ENCODE measurements at regions not wholly inside any gene's neighbourhood (a gene's known extent, or its start where the extent isn't known, plus 50 kb on each side); places are given as distances from the start of the nearest gene placed in this dataset.

DNA sequence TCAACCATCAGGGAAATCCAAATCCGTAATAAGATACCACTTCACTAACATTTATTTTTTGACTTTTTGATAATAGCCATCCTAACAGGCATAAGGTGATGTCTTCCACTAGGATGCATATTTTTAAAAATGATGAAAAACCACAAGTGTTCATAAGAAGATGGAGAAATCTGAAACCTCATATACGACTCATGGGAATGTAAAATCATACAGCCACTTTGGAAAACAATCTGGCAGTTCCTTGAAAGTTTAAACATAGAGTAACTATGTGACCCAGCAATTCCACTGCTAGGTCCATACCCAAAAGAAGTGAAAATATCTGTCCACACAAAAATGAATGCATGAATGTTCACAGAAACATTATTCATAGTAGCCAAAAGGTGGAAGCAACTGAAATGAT lies 431.0 kb downstream of the ENC1 start:
- DNase-seq: no peak

DNA sequence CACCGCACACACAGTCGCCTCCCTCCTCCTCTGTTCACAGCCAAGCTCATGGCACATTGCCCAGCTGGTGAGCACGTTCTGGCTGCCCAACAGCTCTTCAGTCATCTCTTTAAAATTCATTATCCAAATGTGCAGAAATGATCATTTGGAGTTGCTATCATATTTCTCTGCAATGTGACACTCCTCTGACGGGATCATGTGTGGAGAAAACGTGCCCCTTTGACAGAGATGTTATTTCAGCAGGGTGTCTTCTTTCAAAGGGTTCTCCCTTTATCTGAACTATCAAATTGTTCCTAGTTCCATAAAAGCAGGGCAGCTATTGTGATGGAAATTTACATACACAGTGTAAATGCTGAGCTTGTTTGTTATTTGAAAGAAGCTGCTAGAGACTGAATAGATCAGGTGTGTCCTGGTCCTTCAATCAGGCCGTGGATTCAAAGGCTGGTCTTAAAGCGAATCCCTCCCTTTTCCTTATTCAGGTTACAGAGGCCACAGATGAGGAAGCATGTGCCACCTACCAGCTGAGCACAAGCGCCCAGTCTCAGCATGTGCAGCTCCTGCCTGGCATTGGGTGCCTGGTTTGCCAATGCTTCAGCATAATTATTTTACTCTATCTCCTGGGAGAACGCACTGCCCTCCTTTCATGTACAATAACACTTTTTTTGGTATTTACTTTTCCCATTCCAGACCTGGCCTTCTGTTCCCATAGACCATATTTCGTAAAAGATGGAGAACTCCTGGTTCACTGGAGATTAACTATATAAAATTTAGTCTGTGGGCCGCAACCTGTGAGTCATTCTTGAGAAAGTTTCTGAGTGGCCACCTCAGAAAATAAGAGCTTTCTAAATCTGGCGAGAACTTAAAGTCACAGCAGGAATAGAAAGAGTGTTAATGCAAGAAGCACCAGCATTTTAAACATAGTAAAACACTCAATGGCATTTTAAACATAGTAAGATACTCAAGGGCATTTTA lies 433.7 kb downstream of the ENC1 start:
- DNase-seq: no peak

DNA sequence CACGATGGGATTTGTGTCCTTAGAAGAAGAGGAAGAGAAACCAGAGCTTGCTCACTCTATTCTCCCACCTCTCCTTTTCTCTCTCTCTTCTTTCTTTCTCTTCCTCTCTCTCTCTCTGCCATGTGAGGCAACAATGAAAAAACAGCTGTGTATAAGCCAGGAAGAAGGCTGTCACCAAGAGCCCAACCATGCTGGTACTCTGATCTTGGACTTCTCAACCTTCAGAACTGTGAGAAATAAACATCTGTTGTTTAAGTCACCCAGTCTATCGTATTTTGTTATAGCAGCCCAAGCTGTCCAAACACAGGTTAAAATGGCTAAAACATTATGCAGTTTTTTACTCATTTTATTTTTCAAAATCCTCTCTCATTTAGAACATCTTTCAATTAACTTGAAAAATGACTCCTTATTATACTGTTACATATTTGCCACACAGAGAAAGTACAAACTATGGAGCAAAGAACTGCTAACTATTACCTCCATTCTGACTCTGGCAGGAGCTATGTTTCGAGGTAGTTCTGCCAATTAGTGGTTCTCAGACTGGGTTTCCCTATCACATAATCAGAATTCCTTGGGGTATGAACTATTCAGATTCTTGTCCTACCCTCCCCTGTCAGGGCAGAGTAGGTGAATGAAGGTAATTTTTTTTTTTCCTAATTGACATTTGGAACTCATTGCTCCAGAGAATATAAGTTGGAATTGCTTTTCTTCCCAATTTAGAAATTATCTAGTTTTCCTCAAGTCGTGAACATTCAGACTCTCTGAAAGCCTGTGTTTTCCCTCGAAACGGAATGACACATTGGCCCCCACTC lies 434.6 kb downstream of the ENC1 start:
- DNase-seq: no peak

DNA sequence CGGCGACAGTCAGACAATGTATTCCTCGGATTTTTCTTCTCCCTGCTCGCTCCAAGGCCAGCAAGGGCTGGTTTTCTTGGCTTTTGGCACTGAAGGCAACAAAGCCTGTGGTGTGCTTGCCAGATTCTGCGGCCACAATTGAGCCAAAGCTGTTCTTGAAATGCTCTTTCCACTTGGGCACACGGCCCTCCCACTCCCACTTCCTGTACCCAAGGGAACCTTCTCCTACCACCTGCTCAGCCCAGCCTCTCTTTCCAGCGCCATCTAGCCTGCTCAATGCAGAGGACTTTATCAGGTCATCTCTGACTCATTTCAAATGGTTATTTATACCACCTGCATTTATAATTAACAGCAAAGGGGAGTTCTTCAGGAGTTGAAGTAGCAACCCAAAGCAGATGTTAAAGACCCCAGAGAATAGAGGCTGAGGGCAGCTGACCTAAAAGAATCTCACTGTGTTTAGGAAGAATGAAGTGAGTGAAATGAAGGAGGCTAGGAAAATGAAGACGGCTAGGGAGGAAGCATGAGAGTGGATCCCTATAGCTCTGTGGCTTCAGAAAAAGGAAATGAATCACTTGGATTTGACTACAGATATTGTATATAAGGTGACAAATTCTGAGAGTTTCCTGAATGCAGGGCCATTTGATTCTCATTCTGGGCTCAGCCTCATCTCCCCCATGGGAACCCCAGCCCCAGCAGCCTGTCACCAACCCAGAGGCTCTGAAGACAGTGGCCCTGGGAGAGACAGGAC lies 439.0 kb downstream of the ENC1 start:
- peak; percentile 15 for DNase-seq

DNA sequence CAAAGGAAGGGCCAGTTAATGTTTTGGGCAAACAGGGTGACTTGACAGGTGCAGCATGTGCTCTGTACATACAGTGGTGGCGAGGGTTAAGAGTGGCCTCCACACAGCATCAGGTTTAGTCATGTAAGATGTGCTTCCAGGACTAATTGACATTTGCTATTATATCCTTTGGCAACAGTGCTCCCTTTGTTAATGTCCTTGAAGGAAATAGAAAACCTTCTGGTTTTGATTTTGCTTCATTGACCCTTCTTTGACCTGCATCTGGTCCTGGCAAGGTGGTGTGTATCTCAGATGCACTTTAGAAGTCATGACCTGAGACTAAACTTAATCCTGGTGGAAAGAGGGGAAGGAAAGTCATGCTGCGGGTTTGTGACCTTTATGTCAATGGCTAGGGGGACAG lies 440.0 kb downstream of the ENC1 start:
- no peak for DNase-seq

DNA sequence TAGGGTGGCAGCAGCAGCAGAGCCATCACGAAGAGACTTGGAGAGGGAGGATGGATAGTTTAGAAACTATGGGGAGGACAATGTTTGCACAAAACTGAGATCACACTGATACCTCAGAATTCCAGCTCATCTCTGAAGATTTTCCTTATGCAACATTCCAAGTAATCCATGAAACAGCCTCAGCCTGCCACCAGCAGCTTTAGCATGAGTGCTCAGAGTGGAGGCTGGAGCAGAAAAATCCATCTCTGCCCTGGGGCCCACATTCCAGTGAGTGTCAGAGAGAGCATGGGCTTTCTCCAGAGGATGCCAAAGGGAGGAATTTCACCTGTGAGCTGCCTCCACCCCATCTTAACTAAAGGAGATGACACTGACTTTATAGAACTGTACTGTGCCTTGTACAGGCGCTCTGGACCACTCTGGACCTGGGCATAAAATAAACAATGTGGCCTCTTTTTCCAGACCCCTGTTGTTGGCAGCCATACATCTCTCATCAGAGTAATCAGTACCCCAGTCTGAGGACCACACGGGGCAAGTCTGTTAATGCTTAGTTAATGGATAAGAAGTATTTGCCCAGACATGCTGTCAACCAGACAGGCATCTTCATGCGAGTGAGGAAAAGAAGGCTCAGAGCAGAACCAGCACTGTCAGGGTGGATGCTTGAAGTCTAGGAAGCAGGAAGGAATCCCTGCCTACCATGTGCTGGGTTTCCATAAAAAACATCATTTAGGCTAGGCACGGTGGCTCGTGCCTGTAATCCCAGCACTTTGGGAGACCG lies 440.9 kb downstream of the ENC1 start:
- DNase-seq: no peak

DNA sequence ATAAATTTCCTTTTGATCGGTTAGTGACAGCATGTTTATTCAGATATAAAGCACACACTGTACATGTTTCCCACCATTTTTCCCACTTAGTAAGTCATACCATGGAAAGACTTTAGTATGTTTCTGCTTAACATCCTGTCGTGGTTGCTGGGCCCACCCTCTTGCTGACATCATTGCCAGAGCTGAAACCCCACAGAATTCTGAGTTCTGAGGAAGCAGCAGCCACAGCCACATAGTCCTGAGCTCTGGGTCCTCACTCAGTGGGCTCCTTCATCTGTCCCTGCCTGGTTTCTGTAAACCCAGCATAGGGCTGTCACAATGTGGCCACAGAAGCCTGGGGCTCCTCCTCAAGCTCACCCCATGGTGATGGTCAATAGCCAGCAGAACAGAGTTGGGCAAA lies 441.5 kb downstream of the ENC1 start:
- peak; percentile 19 for DNase-seq

DNA sequence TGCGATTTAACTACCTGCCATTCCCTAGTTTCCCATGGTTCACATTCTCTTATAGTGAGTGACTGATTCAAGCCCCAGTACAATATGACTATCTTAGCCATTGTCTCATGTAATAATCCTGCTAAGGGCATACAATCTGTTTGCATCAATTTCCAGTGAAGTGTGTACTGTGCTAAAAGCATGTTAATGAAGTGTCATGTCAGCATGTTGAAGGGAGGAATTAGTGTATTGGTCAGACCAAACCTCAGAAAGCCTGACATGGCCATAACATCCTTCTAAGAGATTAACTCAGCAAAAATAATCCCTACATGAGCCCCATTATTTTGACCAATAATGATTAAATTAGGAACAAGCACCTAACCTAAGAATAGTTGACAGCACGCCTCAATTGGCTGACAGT lies 442.4 kb downstream of the ENC1 start:
- no peak for DNase-seq

DNA sequence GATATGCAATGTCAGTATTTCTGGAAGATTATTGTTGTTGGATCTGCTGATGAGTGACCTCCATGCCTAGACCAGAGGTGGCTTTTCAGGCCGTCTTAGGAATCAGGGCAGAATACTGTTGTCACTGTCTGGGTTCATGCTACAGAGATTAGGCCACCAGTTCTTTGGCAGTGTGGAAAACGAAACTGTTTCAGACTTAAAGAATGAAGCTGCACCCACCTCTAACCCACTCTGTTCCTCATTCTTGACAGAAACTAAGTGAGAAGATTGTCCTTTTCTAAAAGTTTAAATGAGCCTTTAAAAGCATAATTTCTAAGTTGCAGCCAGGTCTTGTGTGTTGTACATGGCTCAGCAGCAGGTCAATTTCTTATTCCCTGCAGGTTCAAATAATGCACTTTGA lies 444.3 kb downstream of the ENC1 start:
- DNase-seq: no peak

DNA sequence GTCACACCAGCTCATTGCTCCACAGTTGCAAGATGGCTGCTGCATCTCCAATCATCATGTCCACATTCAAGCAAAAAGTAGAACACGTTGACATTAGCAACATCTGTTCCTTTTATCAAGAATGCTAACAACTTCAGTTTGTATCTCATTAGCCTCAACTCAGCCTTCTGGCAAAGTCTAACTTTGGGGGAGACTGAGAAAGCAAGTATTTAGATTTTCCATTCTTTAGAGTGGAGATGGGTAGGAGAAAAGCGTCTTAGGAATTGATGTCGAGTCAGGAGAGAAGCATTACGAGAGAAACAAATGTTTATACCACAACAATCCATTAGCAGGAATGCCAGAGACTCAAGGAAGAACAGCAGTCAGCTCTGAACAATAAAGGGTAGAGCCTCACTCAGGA lies 446.3 kb downstream of the ENC1 start:
- DNase-seq: no peak

DNA sequence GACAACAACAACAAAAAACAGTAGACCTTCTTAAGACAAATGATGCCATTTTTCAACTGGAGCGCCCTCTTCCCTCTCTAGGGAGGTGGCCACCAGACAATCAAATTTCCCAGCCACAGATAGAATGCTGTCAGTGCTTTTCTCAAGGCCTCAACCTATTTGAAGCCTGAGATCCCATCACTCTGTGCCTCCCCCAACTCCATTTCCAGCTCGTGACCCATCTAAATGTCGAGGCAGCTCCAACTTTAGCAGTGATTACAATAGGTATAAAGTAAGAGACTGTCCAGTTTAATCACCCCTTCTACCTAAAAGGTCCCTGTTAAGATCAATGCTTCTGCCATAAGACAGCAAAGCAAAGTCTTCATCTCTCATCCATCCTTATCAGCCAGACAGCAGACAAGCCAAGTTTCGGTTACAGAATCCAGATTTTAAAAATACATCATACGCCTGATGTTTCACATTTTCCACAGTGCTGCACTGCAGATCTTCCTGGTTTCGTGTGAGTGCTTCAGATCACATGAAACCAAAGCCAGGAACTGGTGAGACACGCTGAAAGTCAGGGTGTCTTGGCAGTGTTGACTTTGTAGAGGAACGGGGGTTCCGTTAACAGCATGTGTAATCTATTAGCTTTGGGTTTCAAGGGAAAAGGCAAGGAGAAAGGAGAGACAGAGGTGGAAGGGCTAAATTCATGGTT lies 447.8 kb downstream of the ENC1 start:
- no peak for DNase-seq

DNA sequence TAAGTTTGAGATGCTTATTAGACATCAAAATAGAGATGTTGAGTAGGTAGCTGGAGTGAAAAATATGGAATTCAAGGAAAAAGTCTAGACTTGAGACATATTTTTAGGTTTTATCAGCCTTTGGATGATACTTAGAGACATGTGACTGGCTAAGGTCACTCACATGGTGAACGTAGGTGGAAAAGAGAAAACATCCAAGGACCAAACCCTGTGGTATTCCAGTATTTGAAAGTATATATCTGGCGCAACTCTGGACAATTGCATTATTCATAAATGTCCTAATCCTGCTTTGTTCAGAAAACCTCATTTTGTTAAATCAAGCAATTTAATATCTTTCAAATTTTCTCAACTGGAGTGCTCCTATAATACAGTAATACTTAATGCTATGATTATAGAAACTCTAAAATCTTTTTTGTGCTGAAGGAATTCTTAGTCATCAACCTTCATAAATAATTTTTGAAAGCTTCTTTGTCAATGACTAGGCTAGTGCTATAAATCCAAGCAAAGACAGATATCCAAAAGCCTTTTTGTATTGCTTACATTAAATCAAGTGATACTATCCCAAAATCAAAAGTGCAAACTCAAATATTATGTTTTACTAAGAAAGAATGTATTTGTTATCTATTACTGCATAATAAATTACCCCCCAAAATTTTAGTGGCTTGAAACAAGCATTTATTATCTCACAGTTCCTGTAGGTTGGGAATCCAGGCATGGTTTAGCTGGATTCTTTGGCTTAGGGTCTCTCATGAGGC lies 452.0 kb downstream of the ENC1 start:
- no peak for DNase-seq

DNA sequence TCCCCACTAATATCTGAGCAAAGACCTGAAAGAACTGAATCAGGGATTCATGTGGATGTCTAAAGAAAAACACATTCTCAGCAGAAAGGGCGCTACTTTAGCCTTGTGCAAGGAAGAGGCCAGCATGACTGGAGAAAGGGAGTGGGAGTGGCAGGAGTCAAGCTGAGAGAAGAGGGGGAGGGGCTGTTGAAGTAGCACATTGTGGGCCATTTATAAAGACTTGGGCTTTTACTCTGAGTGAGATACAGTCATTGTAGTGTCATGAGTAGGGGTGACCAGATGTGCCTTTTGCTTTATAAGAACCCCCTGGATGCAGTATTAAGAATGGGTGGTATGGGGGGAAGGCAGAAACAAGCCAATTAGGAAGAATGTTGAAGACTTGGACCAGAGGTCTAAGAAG lies 452.8 kb downstream of the ENC1 start:
- DNase-seq: no peak

DNA sequence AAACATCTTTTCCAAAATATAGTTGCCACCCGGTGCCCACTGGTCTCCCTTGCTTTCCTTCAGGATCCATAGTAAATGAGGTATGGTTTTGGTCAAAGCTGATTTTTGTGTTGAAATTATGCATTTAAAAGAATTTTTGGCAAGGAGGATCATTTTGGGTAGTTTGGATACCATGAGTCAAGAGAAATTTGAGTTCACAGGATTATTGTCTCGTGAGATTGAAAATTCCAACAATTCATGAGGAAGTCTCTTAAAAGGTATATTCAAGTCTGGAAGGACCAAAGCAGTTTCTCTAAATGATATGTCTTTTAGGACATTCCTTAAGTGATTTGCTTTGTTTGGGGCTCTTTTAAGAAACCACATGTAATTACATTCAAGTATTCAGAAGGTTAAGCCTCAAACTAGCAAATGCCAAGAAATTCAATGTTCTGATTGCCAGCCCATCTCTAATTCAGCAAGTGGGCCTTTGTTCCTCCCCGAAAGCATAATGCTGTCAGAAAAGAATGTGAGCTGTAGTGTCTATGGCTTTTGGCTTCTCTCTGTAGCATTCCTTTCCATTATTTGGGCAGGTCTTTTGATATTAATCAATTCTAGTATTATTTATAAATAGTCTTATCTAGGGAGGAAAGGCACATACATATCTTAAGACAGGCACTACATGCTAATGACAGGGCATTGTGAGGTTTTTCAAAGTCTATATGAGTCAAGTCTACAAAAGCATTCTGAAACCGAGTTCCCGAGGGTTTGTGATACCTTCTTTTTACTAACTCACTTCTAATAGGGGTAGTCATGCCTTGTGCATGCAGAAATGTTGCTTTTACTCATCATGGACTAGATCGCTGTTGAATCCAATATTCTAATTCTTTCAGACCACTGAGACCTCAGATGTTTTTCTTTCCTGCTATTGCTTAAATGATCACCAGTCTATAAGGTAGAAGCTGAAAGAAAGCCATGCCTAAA lies 453.9 kb downstream of the ENC1 start:
- no peak for DNase-seq

DNA sequence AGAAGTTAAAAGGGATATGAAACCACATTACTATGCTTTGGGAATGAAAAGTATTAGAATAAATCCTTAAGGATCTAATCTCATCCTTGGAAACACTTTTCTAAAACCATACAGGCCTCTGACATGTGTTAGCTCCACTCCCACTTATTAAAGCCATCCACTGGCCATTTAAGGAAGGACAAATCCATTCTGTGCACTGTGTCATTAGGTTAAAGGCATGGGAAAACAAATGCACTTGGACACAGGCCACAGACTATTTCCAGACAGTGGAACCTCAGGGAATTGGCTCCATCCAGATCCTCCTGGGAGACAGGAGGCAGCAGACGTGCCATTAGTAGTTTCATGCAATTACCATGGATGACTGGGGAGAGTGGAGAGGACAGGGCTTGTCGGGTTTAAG lies 454.9 kb downstream of the ENC1 start:
- DNase-seq: no peak

DNA sequence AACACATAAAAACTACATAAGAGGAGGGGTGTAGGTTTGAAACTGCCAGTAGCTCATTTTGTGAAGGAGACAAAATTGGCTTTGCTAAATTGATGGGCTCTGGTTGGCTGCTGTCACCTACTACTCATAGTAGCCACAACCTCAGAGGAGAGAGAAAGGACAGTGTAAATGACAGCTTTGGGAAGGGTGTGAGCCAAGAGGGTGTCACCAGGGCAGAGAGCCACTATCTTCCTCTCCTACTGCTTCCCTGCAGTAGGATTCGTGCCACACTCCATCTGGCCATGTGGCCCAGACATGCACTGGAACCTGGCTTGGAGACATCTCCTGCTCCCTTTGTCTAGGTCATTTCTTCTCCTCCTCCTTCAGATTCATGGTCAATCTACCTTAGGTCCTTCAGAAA lies 455.9 kb downstream of the ENC1 start:
- DNase-seq: no peak

DNA sequence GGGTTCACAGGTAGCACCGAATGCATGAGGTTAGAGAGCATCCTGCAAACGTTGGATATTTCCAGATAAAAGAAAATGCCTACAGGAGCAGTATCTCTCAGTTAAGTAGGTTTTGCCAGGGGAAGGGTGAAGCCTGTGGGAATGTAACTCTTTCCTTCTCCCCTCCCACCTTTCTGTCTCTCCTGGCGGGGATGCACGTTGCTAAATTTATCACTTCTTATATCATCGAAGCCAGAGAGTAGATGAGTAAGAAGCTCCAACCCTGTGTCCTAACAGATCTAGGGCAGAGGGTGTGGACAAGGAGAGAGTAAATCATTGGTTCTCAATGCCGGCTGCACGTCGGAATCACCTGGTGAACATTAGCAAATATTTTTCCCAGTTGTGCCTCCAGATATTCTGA lies 457.5 kb downstream of the ENC1 start:
- no peak for DNase-seq

DNA sequence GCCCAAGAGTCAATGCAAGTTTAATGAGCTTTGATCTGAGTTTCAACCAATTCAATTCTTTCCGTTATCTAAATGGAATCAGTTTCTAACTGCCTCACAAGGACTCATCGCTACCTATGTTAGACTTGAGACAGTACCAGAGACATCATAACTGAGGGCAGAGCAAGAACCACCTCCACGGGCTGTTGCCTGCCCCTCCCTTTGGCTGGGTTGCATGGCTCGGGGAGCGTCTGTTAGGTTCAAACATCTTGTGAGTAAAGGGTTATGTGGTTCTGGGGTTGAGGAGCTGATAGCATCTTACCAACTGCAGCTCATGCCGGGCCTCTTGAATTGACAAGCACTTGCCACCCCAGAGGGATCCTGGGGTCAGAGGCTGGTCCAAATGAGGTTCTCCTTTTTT lies 457.9 kb downstream of the ENC1 start:
- DNase-seq: peak; percentile 50

DNA sequence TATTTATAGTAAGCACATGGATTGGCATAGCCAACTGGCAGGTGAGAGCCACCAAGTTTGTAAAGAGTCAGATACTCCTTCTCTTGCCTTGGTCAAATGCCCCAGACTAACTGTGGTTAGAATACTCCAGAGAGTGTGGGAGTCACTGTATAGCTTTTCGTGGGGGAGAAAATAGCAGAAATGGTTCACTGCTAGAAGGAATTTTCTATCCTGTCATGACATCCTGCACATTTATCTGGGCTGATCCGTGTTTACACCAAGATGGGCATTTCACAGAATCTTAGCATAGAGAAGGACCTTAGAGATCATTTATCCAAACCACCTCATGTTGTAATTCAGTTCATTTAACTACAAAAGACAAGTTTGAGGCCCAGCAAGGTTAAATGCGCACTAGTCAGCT lies 460.8 kb downstream of the ENC1 start:
- DNase-seq: no peak

DNA sequence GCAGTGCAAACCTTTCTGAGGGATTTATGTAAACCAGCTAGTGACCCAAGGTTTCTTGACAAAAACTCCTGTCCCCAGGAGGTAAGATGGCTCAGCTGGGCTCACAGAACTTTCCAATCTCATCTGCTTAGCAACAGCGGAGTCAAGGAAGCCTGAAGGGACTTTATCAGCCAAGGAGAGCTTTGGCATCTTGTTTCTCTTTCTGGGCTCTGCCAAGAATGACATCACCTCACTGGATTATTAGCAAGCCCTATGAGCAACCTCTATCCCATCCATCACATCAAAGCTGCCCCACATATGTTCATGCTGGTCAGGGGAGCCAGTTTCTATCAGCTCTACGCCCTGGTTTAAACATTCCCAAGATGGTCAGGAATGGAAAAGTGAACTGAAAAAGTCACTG lies 461.3 kb downstream of the ENC1 start:
- no peak for DNase-seq
